ENCODE measurements at regions not wholly inside any gene's neighbourhood (a gene's known extent, or its start where the extent isn't known, plus 50 kb on each side); places are given as distances from the start of the nearest gene placed in this dataset.

GRCh38 chr11:29432719-29433325, 584.0 kb downstream of the KCNA4 start:
- no peak for TF ChIP-seq CHD2 (IDR thresholded peaks at IDR 0.05; ENCODE audit: low read length, partially characterized antibody)
- peak; percentile 76 for TF ChIP-seq CTCF (IDR thresholded peaks at IDR 0.05)
- TF ChIP-seq TCF12 (IDR thresholded peaks at IDR 0.05), result no peak
- no peak for TF ChIP-seq REST (IDR thresholded peaks at IDR 0.05; ENCODE audit: low read depth, low read length)
- TF ChIP-seq TEAD4 (IDR thresholded peaks at IDR 0.05; ENCODE audit: borderline replicate concordance, insufficient read depth), result no peak
